HG02885 (cell line): ENCODE measurements at regions not wholly inside any gene's neighbourhood (a gene's known extent, or its start where the extent isn't known, plus 50 kb on each side); places are given as distances from the start of the nearest gene placed in this dataset.

ENCODE experiments used
- ATAC-seq: cut with Tn5 transposase; IDR thresholded peaks from one replicate; pipeline ENCODE4 v1.9.1; 2021; ENCODE audit warnings: mild to moderate bottlenecking; ENCODE audit not compliant: unreplicated experiment, poor library complexity

DNA sequence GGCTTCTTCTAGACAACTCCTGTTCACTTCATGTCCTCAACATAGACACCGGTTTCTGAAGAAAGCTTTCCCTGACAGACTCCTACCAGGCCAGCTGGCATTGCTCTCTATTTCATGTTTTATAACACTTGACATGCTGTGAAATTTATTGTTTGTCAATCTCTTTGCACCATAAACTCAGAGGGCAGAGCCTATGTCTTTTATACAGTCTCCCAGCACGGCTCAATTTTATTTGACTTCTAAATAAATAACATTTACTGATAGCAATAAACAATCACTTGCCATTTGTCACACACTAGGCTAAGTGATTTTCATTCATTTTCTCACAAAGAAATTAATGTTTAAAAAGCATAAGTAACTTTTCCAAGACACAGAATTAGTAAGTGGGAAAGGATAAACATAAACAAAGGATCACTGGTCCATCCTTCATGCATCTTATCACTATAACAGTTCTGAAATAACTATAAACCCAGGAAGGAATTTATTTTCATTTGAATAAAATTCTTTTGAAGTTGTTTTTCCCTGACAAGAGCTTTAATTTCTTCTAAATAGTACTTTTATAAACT is 577.6 kb downstream of the TECRL start:
- ATAC-seq = no peak

DNA sequence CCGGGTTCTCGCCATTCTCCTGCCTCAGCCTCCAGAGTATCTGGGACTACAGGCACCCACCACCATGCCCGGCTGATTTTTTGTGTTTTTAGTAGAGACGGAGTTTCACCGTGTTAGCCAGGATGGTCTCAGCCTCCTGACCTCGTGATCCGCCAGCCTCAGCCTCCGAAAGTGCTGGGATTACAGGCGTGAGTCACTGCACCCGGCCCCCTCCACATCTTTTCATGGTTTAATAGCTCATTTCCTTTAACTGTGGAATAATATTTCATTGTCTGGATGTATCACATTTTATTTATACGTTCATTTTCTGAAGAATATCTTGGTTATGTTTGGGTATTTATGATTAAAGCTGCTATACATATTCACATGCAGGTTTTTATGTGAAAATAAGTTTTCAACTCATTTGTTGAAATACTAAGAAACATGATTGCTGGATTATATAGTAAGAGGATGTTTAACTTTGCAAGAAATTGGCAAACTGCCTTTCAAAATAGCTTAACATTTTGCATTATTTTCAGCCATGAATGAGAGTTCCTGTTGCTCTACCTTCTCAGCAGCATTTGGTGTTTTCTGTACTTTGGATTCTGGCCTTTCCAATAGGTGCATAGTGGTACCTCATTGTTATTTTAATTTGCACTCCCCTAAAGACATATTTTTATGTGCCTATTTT is 591.9 kb downstream of the TECRL start:
- no peak for ATAC-seq

DNA sequence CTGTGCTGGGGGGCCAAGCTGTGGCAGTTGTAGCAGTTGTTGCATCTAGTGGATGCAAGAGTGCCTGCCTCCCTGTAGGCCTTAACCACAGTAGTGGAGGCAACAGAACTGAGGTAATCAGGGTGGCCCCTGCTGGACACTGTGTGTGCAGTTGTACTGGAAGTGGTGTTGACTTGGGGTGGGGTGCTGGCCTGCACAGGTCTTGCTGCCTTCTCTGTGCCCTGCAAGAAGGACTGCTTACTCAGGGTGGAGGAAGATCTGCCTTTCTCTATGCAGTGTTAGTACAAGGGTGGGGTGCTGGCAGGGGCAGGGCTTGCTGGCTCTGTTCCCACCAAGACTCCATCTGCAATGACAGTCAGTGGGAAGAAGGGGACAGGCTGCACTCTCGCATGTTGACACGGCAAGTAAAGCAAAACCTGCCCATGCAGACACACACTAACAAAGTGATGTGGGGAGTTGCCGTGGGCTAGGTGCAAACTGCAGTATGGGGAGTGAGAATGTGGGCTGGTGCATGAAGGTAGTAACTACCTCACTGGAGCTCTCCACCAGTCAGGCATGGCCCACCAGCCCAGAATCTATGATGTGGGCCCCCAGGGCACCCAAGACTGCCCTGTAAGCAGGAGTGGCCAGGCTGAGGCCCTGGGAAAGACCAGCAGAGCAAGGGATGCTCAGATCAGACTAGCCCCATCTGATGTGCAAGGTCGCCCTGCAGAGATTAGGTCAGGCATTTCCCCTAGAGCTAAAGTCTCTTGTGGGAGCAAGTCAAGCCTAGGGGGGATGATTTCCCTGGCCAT is 594.9 kb downstream of the TECRL start:
- ATAC-seq = no peak

DNA sequence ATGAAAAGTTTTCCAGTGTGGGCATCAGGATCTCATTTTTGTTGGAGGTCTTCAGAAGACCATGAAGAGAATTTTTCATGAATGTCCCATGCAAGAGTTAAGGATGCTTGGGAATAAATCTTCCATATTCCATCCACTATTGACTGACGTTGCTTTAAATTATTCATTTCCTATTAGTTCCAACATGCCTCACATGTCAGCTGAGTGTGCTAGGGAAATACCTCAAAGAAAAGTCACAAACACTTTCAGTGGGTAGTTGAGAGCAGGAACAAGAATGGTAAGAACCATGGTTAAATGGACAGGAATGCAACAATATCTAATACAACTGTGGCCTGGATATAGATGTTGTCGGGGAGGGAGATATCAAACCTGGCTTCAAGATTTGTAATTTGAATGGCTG is 610.1 kb downstream of the TECRL start:
- ATAC-seq = no peak

DNA sequence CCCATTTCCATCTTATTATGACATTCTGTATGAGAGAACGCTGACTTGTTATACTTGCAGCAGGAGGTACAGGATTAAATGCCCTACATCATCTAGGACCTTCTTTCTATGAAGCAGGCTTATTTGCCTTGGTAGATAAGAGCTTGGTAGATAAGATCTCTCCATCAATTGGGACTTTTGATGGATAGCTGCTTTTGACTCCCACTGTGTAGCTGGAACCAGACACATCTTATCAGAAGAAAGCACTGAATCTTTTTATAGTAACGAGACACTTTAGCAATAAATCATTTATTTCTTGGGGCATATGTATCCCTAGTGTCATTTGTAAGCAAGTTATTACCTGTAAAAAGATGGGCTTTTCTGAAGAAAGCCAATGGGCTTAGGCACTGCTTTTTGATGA is 613.9 kb downstream of the TECRL start:
- ATAC-seq = no peak

DNA sequence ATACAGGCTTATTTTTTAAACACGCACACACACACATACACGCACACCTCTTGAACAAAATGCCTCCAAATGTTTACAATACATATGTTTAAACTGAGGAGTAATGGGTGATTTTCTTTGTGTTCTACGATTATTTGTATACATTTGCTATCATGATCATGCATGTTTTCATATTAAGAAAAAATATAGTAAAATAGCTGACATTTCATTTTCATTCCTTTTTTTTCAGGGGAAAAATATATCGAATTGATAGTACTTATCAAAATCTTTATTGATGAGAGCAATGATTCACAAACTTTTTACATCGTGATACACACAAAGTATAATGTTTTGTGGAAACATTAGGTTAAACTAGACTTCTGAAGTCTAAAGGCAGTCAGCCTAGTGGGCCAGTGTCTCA is 618.9 kb downstream of the TECRL start:
- no peak for ATAC-seq

DNA sequence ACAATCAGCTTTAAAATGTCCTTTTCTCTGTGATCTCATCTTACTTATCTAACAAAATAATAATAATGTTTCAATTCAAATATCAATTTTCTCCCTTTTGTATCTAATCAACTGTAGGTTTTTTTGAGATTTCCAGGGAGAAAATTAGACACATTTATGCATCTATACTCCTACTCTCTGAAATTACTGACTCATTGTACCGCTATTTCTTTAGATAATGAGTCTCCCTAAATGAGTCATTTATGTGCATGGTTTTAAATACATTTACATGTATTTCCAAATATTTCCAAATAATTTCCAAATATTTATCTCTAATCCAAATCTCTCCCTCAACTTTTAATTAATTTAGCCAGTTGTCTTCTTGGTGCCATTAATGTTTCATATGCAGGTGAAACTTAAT is 621.0 kb downstream of the TECRL start:
- ATAC-seq = no peak

DNA sequence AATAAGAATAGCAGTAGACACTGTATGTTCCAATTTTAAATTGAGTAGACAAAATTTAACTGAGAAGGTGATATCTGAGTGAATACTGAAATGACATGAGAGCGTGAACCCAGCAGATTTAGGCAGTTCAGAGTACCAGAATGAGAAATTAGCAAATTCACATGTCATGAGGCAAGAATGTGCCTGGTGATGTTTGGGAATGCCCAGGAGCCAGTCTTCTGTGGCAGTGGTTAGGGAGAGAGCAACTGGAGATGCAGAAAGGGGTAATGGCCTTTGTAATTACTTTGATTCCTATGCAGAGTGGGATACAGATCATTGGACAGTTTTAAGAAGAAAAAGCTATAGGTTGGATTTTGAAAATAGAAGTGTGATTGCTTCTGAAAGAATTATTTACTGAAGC is 621.9 kb downstream of the TECRL start:
- ATAC-seq = no peak

DNA sequence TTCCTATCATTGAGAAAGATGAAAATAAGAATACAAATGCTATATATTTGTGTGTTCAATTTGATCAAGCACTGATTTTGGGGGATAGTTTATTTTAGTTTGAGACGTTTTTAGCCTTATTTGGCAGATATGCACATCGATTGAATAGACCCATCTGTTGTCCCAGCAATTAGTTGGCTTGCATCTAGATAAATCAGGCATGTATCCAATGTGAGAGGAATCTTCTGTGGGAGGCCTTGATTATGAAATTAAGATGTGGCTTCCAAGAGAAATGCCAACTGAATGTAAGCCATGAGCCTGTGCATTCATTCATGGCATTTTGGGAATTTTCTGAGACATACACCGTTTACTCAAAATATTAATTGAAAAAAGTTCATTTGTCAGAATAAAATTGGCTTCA is 623.1 kb downstream of the TECRL start:
- ATAC-seq = no peak

DNA sequence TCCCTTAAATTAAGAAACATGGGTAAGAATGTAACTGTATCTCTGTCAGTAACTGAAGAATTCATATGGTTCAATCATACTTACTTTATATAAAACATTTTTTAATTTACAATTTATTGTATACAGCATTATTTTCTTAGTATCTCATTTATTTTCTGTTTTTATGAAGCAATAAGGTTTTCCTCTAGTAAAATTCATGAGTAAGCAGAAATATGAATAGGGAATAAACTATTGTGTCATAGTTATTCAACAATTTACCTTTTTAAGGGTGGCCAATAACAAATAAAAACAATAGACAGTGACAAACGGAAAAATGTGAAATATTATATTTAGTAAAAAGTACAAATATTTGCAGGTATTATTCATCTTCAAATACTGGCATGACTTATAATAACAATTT is 624.4 kb downstream of the TECRL start:
- ATAC-seq = no peak

DNA sequence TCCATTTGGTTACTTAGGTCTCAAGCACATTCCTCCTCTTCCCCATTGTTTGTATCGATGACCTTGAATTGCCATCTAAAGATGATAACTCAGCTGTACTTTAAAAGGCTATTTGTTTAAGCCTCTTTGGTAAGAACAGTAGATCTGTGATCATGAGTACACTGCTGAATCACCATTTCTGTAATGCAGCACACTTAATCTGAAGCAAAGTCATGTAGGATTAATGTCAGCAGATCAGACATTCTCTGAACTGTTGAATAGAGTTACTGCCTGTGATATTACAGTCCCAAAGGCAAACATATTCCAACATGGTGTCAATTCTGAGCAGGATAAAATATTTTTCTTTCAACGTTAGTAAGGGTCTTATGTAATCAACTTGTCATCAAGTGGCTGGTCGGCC is 631.6 kb downstream of the TECRL start:
- no peak for ATAC-seq

DNA sequence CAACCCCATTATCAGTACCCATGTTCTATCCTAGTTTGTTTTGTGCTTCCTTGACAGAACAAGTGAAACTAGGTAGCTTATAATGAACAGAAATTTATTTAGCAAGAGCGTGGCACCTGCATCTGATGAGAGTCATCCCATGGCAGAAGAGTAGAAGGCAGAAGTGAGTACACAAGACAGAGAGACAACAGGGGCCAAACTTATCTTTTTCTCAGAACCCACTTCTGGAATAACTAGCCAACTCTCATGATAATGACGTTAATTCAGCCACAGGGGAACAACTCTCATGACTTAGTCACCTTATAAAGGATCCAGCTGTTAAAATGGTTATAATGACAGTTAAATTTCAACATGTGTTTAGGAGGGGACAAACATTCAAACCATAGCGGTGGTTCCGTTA is 644.9 kb downstream of the TECRL start:
- no peak for ATAC-seq

DNA sequence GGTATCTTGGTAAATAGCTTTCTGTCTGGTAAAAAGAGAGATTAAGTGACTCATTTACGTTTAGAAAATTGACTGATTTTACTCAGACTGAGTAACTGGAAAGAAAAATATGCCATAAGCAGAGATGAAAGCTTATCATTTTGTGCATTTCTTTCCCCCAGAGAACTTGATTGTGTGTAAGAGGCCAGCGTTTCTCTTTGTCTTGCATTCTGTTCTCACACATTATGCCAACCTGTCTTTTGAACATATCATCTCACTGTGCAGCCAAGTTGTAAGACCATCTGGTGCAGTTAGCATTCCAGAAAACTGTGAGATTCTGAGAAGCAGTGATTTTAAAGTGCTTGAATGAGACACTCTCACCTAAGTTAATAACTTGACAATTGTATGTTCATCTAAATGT is 651.3 kb downstream of the TECRL start:
- no peak for ATAC-seq

DNA sequence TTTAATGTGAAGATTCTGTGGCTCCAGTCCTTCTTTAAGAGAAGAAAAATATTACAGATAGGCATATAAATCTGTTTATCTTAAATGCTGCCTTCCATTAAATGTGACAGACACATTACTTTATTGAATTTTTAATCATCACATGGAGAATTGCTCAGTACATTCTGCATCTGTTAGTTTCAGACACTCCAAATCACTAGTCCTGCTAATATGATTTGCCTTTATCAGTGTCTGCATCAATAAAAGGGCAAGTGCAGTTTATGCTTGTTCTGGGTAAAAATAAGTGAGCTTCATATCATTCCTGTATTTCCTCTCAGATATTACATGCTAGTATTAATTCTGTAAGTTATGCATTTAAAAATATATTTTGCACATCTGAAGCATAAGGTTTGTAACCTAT is 666.4 kb downstream of the TECRL start:
- no peak for ATAC-seq

DNA sequence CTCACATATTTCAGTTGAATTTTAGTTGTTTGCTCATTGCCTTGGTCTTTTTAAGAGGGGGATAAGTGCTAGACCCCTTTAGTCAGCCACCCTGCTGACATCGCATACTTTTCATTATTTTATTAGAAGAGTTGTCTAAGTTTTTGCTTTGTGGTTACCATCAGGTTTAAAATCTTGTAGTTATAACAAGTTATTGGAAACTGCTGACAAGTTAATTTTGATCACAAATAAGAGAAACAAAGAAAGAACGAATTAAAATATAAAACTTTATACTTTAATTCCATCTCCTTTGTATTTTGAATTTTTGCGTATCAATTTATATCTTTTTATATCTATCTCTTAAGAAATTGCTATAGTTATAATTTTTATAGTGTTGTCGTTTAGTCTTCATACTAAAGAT is 679.7 kb downstream of the TECRL start:
- ATAC-seq = no peak

DNA sequence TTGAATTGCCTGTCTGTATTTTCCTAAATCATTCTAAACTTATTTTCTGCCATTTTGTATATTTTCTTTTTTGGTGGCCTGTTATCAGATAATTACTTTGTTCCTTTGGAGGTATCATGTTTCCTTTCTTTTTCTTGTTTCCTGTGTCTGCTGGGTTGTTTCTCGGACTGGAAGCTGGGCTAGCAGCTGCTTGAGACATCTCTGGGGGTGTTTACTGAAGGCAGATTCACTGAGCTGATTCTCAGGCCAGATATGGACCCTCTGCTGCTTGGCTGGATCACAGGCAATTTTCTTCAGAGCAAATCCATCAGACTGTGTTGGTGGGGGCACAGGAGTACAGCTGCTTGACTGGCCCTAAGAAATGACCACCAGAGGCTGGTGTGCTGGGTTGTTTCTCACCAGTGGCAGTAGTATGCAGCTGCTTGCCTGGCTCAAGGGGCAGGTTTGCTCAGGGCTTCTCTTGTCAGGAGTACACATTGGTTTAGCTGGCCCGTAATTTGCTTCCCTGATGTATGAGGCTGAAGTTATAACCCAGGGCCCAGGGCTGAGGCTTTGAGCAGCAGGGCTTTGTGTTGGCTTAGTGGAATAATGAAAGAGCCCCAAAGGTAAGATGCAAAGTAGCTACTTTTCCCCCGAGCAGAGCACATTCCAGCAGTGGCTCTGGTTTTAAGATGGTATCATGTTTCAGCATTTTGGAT is 680.6 kb downstream of the TECRL start:
- ATAC-seq = no peak

DNA sequence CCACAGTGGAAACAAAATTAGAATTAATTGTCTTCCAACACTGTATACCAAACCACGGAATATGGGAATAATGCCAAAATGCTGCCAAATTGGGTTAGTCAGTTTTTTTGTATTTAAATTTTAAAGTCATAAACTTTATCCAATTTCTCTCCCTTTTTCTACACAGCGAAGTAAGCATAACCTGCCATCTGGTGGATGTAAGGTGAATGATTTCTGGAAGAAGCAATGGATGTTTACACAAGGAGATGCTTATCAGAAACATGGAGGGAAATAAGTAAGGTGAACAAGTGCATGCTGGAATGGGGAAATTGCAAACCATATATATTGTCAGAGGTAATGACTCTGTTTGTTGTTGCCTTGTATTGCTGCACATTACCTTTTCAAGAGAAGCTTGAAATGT is 691.9 kb downstream of the TECRL start:
- ATAC-seq = no peak

DNA sequence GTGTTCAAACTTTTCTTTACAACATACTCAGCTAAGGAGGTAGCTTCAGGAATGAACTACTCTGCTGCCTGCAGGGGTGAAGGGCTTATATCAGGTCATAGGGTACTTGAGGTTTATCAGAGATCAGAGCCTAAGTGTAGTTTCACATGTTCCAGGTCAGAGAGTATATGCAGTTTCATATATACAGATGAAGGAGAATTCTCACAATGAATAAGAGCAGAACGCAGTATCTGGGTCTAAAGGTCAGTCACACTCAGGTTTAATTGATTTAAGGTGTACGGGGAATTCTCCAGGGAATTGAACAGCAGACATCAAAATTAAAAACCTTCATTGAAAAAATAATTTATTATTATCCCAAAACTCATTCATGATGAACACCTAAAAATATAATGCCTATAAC is 700.6 kb downstream of the TECRL start:
- ATAC-seq = no peak

DNA sequence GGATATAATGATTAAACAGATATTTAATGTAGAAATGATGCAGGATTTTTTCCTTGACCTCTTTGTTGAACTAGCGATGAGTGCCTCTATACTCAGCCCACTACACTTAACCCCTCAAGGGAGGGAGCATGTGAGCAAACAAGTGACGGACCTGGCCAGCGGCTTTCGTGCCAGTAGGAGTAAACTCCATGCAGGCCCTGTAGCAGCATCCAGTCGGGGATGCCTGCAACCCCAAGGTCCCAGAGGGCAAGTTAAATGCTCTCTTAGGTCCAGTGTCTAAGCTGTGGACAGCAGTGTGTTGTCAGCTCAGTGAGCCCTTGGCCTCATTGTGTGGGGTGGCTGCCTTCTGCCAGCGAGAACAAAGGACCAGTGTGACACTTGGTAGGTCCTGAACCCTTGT is 708.7 kb downstream of the TECRL start:
- ATAC-seq = no peak

DNA sequence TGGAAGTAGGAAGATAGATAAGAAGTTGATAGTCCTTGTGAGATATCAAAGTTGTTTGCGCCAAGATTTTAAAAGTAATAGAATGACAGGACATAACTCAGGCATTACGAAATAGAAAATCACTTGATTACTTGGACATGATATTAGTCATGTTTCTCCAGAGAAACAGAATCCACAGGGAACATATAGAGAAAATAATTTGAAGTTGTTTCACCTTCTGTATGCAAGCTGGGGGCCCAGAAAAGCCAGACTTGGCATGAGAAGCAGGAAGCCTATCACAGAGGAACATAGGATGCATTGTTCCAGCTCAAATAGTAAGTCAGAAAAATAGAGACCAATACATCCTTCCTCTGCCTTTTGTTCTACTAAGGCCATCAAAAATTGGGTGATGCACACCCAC is 715.9 kb downstream of the TECRL start:
- ATAC-seq = no peak

DNA sequence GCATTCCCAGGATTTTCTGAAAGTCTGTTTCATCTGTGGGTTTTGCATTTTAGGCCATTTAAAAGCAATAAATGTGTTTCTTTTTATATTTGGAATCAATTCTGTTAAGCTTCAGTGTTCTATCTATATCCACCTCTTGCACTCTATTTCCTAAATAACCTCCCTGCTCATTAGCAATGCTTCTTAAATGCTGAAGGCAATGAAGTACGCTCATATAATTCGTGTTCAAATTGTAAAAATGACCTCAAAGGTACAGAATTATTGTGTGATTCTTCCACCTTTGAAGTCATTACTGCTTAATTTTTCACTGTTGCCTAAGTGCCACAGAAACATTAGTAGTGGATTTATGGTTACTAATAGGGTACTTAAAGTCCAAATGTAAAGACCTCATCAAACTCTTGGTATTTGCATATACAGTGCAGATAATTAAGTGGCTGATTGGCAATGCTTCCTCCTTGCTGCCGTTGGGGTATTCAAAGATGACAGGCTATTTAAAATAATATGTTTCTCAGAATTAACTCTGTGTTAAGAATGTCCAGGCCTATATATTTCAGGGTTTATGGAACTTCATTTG is 730.8 kb downstream of the TECRL start:
- no peak for ATAC-seq
